Fibroblast of skin of left quadriceps (primary cell): ENCODE measurements at regions not wholly inside any gene's neighbourhood (a gene's known extent, or its start where the extent isn't known, plus 50 kb on each side); places are given as distances from the start of the nearest gene placed in this dataset.

ENCODE experiments used
- DNase-seq, 2 experiments: peaks; one replicate each; pipeline ENCODE4 v3.0.0-alpha.2; 2013; ENCODE audit warnings: low read depth in 2 of 2

DNA sequence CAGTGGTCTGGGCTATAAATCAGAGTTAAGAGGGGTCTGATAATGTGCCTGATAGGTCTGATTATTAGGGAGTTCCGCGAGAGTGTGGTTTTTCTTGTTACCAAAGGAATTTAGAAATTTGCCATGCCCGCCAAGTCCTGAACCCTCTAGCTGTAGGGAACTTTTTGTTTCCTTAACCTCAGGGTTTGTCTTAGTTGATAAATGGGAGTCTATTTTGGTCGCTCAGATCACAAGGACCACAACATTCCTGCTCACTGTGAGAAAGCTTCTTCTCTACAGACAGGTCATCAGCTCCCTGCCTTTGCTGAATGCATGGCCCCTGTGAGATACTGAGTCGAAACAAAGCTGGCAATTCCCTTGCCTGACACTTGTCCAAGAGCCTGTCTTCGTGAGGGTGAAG is 497.8 kb downstream of the HS3ST4 start:
- no peak for DNase-seq

DNA sequence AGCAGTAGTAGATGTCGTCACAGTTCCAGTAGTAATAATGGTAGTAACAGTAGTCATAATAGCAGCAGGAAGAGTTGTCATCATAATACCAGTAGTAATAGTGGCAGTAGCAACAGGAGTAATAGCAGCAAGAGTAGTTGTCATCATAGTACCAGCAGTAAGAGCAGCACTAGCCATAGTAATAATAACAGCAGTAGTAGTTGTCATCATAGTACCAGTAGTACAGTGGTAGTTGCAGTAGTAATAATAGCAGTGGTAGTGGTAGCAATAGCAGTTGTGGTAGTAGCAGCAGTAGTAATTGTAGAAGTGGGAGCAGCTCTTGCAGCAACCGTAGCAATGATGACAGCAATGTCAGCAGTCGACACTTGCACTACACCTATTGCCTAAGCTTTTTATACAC is 502.8 kb downstream of the HS3ST4 start:
- DNase-seq = no peak

DNA sequence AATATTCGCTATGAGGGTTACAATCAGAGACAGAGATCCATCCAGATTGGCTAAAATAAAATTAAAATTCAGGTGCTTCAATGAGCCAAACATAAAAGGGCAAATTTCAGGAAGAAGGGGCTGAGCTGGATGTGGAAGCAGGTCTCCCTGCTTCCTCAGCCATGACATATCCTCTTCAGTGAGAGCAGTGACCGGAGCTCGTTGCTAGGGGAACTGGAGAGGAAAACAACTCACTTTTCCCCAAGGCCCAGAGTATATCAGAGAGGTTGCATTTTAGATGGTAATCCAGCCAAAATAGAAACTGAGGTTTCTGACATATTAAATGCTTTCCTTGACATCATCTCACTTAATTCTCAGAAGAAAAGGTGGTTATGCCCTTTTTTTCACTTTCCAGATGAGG is 503.5 kb downstream of the HS3ST4 start:
- DNase-seq = no peak

DNA sequence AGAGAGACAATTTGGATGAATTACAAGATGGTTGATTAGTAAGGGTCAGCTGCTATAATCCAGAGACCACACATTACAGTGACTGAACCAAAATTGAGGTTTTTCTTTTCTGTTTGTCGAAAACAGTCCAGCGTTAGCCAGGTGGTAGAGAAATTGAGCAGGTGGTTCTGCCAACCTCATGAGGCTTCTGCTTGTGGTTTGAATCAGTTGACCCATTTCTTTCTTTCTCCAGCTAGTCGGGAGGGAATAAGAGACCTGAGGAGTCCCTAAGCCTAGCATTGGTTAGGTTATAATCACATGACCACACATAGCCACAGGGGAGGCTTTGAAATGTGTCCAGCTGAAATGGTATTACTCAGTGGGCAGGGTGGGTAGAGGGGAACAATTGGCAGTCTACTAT is 504.6 kb downstream of the HS3ST4 start:
- DNase-seq = no peak

DNA sequence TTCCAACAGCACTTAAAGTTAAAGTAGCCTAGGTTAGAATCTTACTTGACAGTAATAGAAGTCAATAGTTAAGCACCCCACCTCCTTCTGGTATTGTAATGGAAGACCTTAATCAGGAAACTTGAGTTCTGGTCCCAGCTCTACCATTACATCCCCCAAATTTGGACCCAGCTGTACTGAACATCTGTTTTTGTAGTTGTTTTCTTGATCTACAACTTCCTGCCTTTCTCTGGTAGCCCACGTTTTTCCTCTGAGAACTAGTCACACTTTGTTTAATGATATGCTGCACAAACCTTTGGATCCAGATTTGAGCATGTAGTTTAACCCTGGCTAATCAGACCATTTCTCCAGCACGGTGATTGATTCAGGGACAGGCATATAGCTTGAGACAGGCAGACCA is 505.0 kb downstream of the HS3ST4 start:
- DNase-seq = no peak

DNA sequence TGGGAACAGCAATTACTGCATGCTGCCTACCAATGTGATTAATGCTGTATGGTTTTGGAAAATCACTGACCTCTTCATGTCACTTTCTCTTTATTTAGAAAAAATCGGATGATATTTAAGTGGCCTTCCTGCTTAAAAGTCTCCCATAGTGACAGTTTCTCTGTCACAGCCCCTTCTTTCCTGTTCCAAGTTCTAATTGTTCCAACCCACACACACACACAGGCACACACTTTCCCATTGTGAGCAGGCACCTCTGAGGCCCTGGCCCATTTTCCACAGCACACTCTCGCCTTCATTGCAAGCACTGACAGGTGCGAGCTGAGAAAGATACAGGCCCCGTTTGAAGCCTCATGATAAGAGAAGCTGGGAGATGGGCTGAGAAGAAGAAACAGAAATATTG is 505.9 kb downstream of the HS3ST4 start:
- DNase-seq = no peak

DNA sequence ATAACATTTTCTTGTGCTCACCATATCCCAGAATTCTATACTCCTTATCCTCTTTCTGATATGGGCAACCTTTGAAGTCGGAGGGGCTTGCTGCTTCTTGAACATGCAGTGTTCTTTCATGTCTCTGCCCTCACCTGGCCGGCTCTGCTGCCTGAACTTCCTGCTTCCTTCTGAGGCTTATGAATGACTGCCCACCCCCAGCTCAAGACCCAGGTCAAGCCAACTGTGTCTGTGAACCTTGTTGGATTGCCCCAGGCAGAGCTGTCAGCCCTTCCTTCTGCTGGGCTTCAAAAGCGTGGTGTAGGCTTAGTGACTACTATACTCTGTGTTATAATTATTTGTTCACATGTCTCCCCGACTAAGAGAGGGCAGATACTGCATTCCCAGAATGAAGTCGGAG is 506.5 kb downstream of the HS3ST4 start:
- no peak for DNase-seq

DNA sequence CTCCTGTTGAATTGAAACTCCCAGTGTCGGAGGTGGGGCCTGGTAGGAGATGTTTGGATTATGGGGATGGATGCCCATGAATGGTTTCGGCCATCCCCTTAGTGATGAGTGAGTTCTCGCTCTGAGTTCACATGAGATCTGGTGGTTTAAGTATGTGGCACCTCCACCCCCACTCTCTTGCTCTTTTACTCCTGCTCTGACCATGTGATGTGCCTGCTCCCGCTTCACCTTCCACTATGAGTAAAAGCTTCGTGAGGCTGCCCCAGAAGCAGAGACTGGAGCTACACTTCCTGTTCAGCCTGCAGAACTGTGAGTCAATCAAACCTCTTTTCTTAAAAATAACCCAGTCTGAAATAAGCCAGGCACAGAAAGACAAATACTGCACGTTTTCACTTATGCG is 512.4 kb downstream of the HS3ST4 start:
- DNase-seq = no peak

DNA sequence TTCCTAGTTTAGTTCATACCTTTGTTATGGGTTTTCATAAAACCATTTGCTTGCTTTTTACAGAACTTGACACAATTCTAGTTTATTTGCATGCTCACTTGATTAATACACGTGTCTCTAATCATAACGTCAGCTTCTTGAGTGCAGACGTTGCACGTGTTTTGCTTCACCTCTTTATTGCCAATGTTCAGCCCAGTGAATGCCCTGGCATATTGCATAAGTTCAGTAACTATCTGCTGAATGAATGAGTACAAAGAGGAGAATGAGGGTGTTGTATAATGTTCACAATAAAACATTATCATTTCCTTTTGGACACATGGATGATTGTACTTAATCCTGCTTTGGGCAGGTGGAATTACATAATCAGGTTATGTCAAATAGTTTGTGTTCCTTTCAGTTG is 519.8 kb downstream of the HS3ST4 start:
- no peak for DNase-seq

DNA sequence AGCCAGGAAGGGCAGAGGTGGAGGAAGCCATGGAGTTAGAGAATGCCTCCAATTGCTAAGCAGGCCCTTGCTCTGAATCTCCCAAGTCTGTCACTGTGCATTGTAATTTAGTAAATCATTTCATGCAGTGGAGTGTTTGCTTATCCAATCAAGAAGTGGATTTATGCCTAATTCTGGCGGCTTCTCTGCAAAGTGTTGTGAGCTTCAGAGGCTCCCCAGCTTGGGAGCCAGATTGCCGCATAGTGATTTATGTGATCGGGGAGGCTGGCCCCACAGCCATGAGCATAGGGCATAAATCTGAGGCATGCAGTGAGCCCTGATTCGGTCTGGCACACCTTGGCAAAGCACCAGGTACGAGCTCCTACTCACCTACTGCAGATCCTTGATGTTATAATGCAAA is 520.8 kb downstream of the HS3ST4 start:
- no peak for DNase-seq

DNA sequence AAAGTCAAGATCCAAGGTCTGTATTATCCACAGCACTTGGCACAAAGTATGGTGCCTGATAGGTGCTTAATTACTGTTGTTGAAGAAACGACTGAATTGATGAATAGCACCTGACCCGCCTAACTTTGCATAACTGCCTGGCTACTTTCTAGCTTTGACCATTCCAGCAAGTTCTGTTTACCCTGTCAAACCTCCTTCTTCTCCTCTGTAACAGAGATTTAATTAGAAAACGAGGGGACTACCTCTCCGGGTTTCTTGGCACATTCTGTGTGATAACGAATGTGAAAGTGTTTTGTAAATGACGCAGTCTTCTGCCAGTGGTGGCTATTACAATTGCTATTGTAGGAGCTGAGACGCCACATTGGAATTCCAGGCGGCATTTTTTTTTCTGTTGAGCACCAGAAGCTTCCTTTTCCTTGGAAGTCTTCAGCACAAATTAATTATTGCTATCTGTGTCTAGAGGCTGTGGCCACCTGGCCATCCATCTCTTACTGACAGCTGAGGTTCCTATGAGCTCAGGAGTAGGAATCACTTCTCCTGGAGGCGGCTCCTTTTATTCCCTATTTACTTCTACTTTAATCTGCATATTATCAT is 522.9 kb downstream of the HS3ST4 start:
- DNase-seq = no peak

DNA sequence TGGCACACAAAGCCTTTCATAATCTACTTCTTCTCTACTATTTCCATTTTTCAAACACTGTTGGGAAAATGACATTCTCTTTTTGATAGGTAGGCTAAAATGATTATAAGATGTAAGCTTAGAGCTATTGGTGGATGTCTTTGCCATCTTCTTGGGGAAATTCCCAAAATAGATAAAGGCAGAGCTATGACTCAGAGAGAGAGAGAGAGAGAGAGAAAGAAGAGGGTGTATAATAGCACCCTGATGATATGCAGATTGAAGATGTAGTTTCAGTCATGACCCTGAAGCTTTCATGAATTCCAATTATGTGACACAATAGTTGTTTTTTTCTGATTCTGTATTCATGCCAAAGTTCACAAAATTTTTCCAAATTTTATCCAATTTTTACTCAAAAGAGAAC is 529.1 kb downstream of the HS3ST4 start:
- DNase-seq = no peak

DNA sequence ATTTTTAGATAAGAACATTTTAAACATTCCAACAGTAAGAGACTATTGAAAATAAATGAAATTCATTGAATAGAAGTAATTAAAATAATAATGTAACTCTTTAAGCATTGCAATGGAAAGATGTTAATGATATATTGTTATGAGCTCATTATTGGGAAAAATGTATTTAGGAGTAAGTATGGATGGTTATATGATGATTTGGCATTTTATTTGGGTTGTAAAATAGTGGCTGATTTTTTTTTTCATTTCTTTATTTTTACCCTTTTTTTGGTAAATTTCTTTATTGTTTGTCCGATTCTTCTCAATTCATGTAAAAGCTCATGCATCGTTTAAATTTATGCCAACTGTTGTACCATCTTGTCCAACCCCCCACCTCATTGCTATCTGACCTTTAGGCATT is 539.9 kb downstream of the HS3ST4 start:
- no peak for DNase-seq

DNA sequence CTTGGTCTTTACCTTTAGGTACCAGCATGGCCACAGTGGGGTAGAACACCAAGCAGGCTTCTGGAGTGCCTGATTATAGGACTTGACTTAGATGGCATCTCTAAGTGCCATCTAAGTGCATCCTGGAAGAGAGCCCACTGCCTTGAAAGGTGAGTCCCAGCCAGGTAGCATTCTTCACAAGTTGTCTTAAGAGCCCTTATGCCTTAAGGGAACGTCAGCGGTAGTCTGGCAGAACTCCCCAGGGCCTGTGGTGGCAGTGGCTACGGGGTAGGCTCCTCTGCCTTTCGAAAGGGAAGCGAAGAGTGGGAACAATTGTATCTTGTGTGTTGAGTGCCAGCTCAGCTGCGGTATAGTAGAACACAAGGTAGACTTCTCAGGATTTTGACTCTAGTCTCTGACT is 549.0 kb downstream of the HS3ST4 start:
- no peak for DNase-seq

DNA sequence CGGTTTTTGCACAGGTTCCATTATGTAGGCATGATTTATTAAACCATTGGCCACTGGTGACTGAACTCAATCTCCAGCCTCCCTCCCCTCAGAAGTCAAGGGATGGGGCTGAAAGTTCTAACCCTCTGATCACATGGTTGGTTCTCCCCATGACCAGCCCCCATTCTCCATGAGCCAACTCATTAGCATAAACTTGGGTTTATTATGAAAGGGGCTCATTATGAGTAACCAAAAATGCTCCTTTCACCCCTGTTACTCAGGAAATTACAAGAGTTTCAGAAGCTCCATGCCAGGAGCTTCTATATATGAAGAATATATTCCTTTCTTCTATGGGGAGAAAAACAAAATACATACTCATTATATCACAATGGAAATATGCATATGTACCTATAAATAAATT is 555.3 kb downstream of the HS3ST4 start:
- DNase-seq = no peak

DNA sequence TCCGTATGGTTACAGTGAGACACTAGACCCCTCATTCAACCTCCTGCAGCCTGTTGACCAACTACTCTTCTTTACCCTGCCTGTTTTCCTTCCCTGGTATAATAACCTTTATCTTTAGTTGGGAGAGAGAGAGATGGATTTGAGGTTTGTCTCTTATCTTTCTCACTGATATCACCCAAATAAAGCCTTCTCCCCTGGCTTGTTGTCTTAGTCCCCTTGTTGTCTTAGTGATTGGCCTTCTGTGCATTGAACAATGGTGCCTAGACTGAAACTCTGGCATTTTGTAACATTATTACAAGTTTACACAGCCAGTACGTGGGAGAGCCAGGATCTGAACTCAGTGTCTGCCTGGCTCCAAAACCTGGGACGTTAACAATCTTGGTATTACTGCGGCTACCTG is 560.8 kb downstream of the HS3ST4 start:
- DNase-seq = no peak

DNA sequence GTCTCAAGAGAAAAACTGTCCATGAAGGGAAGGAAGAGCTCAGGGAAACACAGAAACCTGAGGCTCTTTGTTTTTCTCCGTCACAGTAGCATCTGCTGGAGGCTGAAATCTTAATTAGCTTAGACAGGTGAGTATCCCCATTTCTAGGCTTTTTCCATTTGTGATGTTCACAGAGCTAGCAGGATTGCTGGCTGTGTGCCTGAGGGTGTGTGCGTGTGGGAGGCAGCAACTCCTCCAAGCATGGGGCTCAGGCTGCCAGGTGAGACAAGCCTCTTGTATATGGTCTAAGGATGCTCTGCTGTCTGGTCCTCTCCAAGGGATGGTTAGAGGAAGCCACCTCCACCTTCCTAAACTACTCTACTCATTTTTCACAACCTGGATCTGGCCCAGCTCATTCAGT is 569.9 kb downstream of the HS3ST4 start:
- no peak for DNase-seq

DNA sequence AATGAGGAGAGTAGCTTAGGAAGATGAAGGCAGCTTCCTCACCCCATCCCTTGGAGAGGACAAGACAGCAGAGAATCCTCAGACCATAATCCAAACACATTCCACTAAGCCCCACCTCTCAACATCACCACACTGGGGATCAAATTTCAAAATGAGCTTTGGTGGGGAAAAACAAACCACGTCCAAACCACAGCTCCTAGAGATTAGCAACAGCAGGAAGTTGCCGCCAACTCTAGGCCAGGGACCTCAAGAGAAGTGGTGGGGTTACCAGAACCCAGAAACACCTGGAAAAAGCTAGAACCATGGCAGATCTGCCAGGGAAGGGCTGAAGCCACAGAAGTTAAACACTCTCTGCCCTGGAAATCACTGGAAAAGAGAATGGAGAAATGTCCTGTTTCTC is 571.6 kb downstream of the HS3ST4 start:
- DNase-seq = no peak

DNA sequence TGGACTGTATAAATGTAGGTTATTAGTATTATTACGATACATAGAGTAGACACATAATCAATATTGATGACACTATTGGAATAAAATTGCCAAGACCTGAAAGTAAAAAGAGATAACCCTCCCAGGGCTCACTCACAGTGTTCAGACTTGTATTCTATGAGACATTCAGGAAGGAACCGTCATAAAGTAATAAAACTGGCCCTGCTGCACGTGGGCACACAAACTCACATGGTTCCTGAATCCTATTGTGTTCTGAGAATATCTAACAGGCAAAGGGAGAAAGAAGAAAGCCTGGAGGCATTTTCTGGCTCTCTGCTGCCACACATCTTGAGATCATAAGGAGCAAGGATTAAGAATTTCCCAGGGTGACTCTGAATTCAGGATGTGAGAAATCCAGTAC is 575.9 kb downstream of the HS3ST4 start:
- DNase-seq = no peak

DNA sequence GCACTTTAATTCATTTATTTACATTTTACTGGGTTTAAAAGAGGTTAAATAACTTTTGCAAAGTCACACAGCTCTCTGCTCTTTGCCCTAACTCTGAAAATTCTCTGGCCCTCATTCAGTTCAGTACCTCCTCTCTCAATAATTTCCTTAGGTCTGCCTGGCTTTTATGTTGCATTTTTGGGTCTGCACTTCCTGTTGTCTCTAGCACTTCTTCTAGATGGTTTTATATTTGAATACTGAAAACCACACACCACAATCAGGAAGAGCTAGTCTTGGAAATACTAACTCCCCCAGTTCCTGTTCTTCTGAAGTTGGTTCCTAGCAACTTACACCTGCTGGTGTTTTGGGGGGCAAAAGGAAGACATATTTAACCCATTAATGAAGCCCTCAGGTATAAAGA is 577.9 kb downstream of the HS3ST4 start:
- no peak for DNase-seq

DNA sequence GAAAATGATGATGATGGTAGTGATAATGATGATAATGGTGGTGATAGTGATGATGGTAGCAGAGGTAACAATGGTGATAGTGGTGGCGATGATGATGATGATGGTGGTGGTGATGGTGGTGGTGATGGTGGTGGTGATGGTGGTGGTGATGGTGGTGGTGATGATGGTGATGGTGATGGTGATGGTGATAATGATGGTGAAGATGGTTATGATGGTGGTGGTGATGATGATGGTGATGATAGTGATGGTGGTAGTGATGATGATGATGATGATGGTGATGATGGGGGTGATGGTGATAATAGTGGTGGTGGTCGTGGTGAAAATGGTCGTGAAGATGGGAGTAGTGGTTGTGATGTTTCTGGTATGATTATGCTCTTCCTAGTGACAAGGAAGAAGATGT is 581.8 kb downstream of the HS3ST4 start:
- no peak for DNase-seq

DNA sequence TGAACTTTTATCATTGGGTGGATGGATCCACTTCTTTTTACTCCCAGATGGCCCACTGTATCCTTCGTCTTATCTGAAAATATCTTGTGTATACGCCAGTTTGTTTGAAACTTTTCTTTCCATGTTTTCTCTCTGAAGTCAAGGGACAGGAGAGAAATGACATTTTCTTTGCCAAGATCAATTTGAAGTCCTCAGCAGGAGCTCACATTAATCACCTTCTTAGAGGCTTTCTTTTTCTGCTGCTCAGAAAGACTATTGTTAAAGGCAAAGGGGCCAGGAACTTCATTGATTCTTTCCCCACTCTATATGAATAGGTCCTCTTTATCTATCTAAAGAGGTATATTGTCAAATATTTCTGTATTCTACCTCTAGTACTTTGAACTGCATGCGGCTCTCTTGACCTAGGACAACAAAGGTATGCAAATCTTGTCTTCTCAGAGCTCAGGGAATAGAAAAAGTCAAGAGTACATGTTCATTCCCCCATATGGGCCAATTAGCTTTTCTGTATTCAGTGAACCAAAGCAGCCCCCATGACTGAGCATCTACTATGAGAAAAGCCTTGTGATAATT is 583.3 kb downstream of the HS3ST4 start:
- no peak for DNase-seq

DNA sequence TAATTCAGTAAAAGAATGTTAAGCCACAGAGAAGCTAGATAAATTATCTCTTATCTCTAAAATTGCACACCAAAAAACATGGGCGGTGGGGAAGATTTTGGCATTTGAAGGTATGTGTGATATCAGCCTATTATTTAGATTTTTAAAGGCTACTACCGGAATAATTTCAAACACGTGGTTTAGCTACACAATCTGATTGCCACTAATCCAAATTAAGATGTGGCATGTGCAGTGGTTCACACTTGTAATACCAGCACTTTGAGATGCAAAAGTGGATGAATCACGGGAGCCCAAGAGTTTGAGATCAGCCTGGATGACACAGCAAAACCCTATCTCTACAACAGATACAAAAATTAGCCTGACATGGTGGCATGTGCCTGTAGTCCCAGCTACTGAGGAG is 584.5 kb downstream of the HS3ST4 start:
- DNase-seq = no peak

DNA sequence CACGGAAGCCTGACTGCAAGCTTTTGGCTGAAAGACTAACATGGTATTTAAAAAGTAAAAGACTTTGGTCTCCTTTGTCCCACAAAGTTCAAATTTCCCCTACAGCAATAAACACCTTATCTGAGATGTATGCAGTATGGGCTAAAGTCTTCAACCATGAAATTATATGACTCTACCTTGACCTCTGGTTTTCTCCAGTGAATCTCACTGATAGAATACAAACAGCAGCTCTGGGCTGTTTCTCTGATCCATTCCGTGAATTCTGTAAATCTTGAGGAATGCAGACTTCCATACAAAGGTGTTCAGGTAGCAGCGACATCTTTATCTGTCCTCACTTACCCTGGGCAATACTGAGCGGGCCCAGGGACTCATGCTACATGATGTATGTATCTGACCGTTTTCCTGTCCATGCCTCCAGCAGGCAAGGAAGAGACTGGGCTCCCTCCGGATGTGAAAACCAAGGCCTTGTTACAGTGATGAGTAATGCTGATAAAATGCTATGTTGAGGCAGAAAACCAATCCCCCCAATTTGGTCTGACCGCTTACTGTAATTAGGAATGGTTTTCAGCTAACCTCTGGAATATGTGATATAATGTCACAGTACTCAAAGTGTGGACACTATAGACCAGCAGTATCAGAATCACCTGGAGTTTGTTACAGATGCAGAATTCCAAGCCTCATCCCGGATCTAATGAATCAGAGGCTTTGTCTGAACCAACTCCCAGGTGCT is 589.8 kb downstream of the HS3ST4 start:
- DNase-seq = no peak
